ENCODE measurements at regions not wholly inside any gene's neighbourhood (a gene's known extent, or its start where the extent isn't known, plus 50 kb on each side); places are given as distances from the start of the nearest gene placed in this dataset.

GRCh38 chr18:42264497-42264896 is 309.5 kb downstream of the PIK3C3 start:
- TF ChIP-seq EZH2 (IDR thresholded peaks at IDR 0.05; ENCODE audit: insufficient read depth, poor library complexity, severe bottlenecking) (no peak), EZH2phosphoT487 (IDR thresholded peaks at IDR 0.05; ENCODE audit: insufficient read depth, low read depth) (no peak)
